HG03342 (cell line): ENCODE measurements at regions not wholly inside any gene's neighbourhood (a gene's known extent, or its start where the extent isn't known, plus 50 kb on each side); places are given as distances from the start of the nearest gene placed in this dataset.

Experiments used
- ATAC-seq: cut with Tn5 transposase; IDR thresholded peaks from one replicate; pipeline ENCODE4 v1.9.1; 2021; ENCODE audit warnings: mild to moderate bottlenecking, moderate library complexity; ENCODE audit not compliant: unreplicated experiment

DNA sequence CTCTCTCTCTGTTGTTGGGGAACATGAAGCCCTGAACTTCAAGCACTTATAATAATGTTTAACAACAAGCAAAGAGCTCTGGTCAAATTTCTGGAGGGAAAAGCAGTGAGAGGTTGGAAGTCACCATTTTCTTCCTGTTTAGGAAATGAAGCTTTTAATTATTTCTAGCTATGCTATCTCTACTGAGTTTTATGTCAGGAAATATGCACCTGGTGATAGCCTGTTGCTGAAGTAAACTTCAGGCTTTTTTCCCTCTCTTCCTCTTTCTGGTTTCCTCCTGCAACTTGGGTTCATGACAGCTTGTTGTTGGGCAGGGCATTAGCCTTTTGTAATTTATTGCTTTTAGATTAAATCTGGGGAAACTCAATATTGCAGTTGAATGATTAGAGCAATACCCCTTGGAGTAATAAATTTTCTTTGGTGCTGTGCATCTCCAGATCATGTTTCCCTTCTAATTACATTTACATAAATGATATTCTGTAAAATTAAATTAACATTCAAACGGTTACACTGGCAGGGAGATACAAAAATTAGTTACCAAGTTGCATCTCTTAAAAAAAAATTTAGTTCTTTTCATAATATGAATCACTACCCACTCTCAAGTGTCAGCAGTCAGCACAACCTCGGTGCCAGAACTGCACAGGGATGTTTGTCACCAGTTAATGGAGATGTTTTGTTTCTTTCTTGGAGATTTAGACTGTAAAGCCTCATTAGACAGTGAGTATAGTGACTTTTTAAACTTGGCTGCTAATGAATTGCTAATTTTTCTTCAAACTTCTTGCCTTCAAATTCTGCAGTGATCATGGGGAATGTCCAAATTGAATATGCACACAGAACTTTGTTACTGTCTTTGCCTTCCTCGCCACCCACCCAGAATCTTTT, 466.6 kb upstream of the ETAA1 start:
- no peak for ATAC-seq

DNA sequence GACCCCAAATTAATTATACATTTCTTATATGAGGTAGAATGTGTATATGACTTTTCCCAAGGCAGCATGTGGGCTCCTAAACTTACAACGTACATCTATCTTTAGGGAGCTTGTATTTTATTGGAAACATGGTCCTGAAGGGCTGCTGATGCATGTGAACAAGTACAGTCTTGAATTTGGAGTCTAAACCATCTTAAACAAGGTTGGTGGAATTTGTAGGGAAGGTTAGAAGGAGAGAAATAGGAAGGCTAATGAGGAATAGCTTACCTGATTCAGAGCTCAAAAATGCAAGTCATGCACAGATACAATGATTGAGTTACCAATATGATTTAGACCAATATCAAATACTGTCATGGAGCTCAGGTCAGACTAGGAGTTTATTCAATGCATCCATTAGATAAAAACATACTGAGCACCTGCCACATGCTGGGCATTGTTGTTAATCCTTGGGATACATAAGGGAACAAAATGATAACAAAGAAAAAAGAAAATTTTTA, 458.6 kb upstream of the ETAA1 start:
- ATAC-seq: no peak

DNA sequence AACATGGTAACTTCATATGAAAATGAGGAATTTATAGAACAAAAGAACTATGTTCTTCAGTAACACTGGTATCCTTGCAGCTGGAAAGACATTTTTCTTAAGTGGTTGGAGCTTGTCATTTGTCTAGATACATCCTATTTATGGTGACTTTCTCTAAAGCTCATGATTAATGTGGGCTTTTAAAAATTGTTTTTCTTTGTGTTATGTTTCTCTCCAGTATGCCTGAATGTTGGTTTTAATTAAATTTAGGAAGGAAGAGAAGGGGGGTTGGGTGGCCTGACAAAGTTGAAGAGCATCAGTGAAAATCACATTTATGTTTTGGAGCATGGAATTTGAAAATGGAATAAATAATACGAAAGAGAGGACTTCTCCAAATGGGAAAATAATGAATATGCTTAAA, 457.1 kb upstream of the ETAA1 start:
- ATAC-seq: no peak

DNA sequence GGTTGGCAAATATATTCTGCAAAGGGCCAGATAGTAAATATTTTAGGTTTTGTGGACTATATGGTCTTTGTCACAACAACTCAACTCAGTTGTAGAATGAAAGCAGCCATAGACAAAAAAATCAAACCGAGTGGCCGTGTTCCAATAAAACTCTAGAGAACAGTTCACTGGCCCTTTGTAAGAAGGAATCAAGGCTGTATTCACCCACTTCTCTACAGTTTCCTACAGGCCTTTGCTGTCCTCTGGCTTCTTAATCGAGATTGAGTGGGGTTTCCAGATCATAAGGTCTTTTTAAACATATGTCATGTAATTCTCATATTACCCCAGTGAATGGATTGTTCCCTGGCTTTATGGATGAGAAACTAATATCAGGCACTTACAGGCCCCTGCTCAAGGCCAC, 448.9 kb upstream of the ETAA1 start:
- ATAC-seq: no peak

DNA sequence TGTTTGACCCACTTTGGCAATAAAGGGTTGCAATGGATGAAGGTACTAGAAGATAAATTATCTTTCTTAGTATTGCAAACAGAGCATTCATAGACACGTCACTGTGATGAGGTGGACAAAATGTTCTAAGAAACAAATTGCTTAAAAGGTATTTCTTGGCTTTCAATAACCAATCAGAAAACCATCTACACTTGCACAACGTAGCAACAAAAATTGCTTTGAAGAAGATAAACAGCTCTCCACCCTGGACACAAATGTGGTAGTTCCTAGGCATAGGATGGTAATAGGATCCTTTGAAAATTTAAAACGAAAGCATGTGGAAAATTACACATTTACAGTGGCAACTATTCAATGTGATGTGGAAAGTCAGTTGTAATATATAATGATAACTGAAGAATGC, 439.9 kb upstream of the ETAA1 start:
- no peak for ATAC-seq

DNA sequence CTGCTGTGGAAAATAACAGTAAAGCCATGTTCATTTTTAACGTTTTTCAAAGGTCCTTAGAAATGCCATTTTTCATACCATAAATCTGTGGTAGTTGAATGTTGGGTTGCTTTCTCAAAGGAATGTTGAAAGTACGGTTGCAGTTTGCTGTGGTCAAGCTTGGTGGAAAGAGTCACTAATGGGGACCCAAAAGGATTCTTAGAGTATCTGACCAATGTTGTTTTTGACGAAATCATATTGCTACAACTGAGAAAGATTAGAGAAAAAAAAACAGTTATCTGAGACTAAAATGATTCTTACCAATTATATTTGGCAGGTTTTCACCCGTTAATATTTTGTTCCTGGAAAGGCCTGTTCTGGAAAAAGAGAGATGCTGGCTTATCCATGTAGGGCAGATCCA, 439.5 kb upstream of the ETAA1 start:
- ATAC-seq: no peak

DNA sequence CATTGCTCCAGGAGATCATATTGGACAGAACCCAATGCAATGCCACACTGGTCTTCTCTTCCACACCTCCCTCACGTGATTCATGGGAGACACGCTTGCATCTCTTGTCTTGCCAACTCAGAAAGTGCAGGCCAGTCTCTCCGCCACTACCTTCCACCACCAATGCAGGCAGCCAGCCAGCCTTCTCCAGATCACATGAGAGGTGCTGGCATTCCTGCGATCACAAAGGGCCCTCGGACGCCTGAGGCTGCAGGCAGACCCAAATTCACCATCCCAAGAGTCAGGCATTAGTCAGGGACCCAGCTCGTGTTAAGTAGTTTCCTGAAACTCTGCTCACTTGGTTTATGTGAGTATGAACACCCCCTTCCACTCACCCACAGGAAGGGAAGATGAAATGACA, 437.0 kb upstream of the ETAA1 start:
- ATAC-seq: no peak

DNA sequence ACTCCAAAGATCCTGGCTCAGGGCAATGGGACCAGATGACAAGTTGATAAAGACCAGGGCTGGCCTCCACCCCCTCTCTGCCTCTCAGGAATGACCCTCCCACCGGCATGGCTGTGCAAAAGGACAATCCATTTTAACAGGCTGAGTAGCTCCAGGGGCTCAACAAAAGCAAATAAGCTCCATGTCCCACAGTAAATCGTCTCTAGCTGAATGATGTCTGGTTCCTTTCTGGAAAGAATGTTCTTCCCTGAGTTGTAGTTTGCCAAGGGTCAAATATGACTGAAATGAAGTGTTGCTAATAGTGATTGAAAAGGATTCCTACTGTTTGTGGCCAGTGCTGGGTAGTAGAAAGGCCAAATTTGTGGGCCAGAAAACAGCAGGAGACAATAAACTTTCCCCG, 434.4 kb upstream of the ETAA1 start:
- ATAC-seq: no peak

DNA sequence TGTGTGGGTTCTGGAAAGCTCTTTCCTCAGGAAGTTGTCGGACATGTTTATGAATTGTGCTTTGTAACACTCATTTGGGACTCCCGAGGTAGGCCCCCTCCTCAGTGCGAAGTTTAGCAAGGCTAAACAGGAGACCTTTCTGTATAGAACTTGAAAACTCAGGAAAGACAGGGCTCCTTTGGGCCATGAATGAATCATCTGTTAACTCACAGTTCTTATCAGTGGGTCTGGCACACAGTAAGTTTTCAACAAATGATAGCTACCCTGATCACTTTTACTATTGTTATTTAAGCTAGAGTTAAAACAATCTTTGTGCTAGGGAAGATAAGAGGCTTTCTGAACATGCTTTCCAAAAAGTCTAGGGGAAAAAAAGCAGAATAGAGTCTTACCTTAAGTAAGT, 430.5 kb upstream of the ETAA1 start:
- no peak for ATAC-seq

DNA sequence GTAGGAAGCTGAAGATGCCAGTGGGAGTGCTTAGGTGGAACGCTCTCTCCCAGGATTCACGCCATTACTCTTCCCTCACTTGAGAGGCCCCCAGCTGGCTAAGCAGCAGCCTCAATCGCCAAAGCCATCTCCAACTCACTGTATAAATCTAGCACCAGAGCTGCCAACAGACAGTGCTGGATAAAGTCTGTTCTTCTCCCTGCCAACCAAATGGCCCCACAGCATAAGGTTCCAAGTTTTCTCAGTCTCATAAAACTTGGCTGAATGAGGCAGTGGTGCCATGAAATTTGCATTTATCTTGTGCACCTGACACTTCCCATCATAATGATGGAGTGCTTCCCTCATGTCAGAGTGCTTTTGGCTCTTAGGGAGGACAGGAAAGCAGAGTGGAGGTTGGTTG, 428.2 kb upstream of the ETAA1 start:
- no peak for ATAC-seq

DNA sequence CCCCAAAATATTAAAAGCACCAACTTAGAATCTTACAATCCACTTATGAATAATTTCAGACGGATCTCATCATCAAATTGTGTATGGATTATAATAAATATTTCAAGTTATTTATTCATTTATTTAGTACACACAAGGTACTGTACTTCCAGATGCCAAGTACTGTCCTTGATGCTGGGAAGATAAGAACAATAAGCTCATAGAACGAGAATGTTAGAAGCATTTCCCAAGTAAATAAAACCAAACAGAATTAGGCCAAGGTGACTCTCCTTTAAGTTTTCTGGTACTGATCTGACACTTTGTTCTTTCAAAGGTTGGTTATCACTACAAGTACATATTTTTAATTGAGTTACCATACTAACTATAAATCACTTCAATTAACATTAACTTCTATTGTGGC, 416.1 kb upstream of the ETAA1 start:
- no peak for ATAC-seq

DNA sequence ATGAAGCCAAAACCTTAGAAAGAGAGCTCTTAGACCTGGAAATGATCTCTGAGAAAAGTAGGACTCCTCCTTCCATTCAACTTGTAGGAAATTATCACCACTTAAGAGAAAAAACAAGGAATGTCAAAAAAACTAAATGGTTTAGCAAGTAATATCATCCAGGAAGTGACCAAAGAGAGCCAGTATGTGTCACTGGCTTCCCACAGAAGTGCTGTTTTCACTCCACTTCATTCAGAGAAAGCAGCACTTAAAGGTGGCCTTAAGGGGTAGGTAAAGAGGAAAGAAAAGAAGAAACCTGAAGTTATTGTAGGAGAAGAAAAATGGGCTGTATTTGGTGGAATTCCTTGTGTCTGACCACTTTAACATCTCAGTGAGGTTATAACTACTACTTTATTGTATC, 414.4 kb upstream of the ETAA1 start:
- no peak for ATAC-seq

DNA sequence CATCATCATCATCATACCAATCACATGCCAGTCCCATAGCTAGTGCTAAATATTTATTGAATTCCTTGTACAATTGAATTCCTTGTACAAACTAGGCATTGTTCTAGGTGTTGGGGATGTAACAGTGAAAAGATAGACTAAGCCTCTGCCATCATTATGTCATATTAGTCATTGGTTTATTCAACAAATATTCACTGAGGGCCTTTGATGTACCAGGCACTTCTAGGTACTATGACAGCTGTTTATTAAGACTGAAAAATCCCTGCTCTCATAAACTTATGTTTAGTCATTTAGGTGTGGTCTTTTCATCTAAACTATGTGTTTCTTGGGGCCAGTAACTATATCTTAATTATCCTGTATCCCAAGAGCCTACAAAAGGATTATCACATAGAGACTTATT, 412.3 kb upstream of the ETAA1 start:
- no peak for ATAC-seq

DNA sequence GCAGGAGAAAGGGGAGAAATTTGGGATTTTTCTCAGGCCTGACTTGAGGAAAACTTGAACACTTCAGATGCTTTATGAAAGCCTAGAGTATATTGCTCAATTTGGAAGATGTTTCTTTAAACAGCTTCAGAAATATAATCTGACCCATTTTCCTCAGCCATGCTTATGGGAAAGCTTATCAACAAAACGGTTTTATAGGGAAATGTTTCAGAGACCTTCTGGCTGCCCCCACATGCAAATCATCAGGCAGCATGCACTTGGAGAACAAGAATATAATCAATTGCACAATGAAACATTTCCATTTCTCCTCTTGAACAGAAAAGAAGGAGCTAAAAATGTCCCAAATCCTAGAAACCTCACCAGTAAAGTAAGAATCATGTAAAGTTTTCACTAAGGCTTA, 411.2 kb upstream of the ETAA1 start:
- no peak for ATAC-seq

DNA sequence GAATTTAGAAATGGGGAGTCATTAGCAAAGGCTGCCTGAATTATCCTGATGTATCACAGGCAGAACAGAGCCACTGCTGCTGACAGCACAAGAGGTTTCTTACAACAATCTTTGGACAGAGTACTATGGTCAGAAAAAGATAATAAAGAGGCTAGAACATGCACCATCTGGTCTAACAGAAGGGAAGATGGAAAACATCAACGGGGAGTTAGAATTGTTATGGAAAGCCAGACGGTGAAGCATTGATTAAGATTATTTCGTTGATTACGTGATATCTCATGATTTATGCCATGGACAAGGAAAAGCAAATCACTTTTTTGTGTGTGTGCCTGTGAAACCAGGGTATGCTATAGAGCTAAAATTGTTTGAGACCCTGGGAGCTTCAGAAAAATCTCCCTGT, 409.4 kb upstream of the ETAA1 start:
- no peak for ATAC-seq

DNA sequence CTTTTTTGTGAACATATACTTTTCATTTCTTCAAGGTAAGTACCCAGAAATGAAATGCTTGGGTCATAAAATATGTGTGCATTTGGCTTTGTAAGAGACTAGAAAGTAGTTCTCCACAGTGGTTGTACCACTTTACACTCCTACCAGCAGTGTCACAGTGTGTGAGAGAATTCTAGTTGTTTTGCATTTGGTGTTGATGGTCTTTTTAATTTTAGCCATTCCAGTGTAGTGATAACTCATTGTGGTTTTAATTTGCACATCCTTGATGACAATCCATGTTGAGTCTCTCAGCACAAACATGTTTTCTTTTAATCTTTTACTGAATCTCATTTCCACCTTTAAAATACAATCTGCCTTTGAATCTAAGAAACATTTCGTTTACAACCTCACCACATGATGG, 402.5 kb upstream of the ETAA1 start:
- ATAC-seq: no peak

DNA sequence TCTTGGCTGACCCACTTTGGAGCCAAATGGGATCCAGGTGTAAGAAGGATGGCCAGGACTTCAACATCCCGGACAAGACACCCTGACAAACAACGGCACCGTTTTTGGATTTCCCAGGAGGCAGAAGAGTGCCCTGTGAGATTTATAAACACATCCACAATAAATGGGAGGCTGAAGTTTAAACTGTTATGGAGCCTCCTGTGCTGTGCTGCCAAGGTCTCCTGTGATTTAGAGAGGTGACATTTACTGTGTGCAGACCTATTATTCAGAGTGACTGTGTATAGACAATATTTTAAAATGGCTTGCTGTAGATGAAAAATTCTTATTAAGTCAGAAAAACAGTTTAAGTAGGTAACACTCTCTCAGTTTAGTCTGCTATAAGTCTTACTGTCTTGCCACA, 401.5 kb upstream of the ETAA1 start:
- ATAC-seq: no peak

DNA sequence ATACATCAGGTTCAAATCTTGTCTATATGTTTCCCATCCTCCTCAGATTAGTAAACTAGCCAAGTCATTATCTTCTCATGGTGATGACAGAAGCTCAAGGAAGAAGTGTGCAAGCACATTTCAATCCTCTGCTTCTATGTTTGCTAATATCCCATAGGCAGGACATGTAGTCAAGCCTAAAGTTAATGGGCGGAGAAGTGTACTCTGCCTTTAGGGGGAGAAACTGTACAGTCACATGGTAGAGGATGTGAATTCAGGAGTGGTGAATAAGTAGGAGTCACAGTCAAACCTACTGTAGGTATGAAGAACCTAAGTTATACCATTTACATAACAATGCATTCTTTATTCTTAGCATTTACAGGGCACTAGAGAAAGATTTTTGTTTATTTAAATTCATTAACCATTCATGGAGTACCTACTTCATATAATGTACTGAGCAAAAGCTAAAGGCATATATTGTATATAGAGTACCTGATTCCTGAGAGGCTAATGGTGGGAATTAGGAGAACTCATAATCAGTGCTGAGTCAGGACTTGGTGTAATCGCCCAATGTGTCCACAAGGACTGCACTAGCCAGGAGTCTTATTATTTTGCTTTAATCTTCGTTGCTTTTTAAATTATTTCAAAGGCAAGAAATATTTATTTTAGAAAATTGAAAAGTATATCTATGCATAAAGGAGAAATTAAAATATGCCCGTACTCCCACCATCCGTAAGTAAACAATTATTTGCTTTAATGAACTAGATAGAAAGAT, 394.3 kb upstream of the ETAA1 start:
- ATAC-seq: no peak

DNA sequence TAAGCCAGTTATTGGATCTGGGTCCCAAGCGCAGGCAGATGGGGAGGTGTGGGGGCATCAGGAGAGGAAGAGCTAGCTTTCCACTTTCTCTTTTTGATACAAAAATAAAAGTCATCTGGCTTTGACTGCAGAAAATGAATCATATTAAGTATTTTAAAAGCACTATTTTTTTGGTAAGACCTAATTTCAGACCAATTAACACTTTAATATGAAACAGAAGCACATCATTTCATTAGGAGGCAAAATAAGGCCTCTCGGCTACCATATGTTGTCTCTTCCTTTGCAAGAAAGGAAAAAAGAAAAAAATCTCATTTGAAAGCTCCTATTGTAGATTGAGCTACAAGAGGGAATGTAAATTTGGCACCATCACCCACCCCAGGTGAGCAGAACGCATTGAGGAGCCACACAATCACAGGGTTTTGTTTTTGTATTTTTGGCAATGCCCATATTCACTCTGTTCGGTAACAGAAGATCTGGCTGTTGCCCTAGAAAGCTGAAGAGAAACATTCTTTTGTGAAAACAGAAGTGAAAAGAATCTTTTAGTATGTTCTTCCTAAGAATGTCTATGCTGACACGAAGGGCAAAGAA, 390.7 kb upstream of the ETAA1 start:
- ATAC-seq: no peak

DNA sequence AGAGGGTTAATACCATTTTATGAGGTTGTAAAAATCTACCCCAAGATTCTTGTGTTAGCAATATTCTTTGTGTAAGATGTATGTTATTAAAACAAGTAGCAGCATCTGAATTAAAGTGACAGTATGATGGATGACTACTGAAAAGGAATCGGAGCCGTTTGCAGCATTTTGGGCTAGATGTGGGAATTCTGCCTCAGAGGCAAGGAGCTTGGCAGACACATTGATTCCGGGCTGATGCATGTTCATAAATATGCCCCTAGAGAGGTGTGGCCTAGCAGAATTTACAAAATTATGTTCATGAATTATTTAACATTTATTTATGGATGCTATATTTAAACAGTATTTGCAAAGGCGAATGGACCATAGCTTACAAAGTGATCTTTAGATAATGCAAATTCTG, 389.0 kb upstream of the ETAA1 start:
- no peak for ATAC-seq

DNA sequence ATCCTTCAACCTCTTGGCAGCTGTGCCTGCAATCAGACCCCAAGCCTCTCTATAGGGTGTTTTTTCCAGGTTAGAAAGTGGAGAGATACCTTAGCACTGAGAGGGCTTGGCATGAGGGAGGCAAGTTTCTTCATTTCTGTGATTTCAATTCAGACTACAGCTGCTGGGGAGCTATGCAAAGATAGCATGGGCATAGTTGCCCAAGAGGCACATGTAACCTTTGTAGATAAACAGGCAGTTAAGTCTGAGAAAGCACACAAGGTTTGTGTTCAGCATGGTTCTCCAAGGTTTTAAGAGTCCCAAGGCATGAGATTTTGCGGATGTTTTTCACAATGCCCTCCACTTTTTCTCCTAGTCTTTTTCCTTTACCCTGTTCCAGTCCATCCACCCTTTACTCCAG, 385.0 kb upstream of the ETAA1 start:
- ATAC-seq: no peak

DNA sequence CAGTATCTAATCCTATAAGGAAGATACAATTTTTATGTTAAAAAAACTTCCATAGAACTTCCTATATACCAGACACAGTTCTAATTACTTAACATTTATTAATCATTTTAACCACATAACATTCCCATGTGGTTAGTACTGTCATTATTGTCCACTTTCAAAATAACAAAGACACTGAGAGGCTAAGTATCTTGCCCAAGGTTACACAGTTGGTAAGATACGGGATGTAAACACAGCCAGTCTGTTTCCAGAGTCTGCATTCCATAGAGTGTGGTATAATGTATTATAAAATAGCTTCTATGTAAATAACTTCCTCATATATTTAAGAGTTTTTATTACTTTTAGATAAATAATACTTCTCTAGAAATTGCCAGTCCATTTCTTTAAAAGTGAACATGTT, 383.3 kb upstream of the ETAA1 start:
- ATAC-seq: no peak
